Neural progenitor cell (in vitro differentiated cells): ENCODE measurements at regions not wholly inside any gene's neighbourhood (a gene's known extent, or its start where the extent isn't known, plus 50 kb on each side); places are given as distances from the start of the nearest gene placed in this dataset.
A peak's percentile ranks its signal among the peaks of the same experiment; 100 is the strongest.
"Not testable (repeated sequence)": the region's sequence is repeated elsewhere in the genome, so short reads cannot be mapped to it uniquely, and the experiment has no call there.

Experiments
- DNase-seq: peaks from one replicate; pipeline ENCODE4 v3.0.0-alpha.2; 2016; ENCODE audit warnings: low spot score
- H2AFZ ChIP-seq: fragments of 200-600 bp; sonication (generic); replicated peaks from 2 replicates; pipeline ENCODE4 v1.6.1; 2016; ENCODE audit warnings: antibody characterized with exemption
- H3F3A ChIP-seq: fragments of 200-600 bp; sonication (generic); 2 replicates; pipeline ENCODE4 v1.6.1; 2016; ENCODE audit warnings: antibody characterized with exemption, low read depth
- H3K27ac ChIP-seq: fragments of 200-600 bp; sonication (generic); 2 replicates; pipeline ENCODE4 v1.5.1; 2016; ENCODE audit warnings: mild to moderate bottlenecking
- H3K27me3 ChIP-seq: fragments of 200-600 bp; sonication (generic); 2 replicates; pipeline ENCODE4 v1.6.1; 2016; ENCODE audit warnings: mild to moderate bottlenecking, moderate library complexity
- H3K36me3 ChIP-seq: fragments of 200-600 bp; sonication (generic); 2 replicates; pipeline ENCODE4 v1.5.1; 2016
- H3K4me1 ChIP-seq: fragments of 200-600 bp; sonication (generic); 2 replicates; pipeline ENCODE4 v1.6.1; 2016; ENCODE audit warnings: mixed run types
- H3K4me2 ChIP-seq: fragments of 200-600 bp; sonication (generic); 2 replicates; pipeline ENCODE4 v1.6.1; 2016
- H3K4me3 ChIP-seq: fragments of 200-600 bp; sonication (generic); 2 replicates; pipeline ENCODE4 v1.5.1; 2016
- H3K79me2 ChIP-seq: fragments of 200-600 bp; sonication (generic); 2 replicates; pipeline ENCODE4 v1.6.1; 2016; ENCODE audit warnings: low read depth
- H3K9ac ChIP-seq: fragments of 200-600 bp; sonication (generic); 2 replicates; pipeline ENCODE4 v1.6.1; 2016
- H3K9me3 ChIP-seq: fragments of 200-600 bp; sonication (generic); 2 replicates; pipeline ENCODE4 v1.5.1; 2016; ENCODE audit warnings: low read depth
- H4K20me1 ChIP-seq: fragments of 200-600 bp; sonication (generic); 2 replicates; pipeline ENCODE4 v1.6.1; 2016; ENCODE audit warnings: low read depth
- H3K27ac Mint-ChIP-seq: 3 replicates; pipeline ENCODE4 v1.8.0; 2021; ENCODE audit warnings: mixed read lengths
- H3K27me3 Mint-ChIP-seq: 2 replicates; pipeline ENCODE4 v1.8.0; 2022; ENCODE audit warnings: low read depth, mild to moderate bottlenecking, inconsistent platforms, moderate library complexity, mixed read lengths; ENCODE audit not compliant: insufficient read depth
- H3K36me3 Mint-ChIP-seq: 3 replicates; pipeline ENCODE4 v1.8.0; 2021; ENCODE audit warnings: mixed read lengths
- H3K4me1 Mint-ChIP-seq: 3 replicates; pipeline ENCODE4 v1.8.0; 2021; ENCODE audit warnings: mixed read lengths
- H3K4me3 Mint-ChIP-seq: 3 replicates; pipeline ENCODE4 v1.8.0; 2021; ENCODE audit warnings: mild to moderate bottlenecking, moderate library complexity, mixed read lengths
- H3K9me3 Mint-ChIP-seq: 3 replicates; pipeline ENCODE4 v1.8.0; 2020; ENCODE audit warnings: mixed read lengths
- EZH2 ChIP-seq: fragments of 200-600 bp; sonication (generic); IDR thresholded peaks from 2 replicates; pipeline ENCODE4 v1.6.1; 2017; ENCODE audit warnings: antibody characterized with exemption, mild to moderate bottlenecking, moderate library complexity
- EZH2phosphoT487 ChIP-seq: fragments of 200-600 bp; sonication (generic); IDR thresholded peaks from 2 replicates; pipeline ENCODE4 v1.6.1; 2017; ENCODE audit warnings: antibody characterized with exemption
- TF ChIP-seq, protein P1 (sequence below): fragments of 200-600 bp; sonication (generic); IDR thresholded peaks from 2 replicates; pipeline ENCODE4 v1.5.1; 2017; ENCODE audit warnings: antibody characterized with exemption, mild to moderate bottlenecking

DNA sequence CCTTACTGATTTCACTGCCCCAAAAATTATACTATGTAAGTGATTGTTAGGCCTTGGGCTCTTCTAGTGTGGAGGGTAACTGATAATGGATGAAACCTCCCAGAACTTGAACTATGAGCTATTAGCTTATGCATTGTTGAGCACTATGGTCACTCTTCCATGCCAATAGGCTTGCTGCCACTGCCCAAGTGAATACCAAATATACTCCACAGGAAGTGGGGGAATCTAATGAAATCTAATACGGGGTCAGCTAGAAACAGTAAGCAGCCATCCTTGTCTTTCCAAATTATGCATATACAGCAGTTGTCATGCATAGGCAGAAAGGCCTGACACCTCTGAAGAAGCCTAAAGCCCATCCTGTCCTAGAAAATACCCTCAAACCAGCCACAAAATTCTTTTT is 198.7 kb upstream of the PTBP2 start:
- no peak overlapping the region for H2AFZ ChIP-seq
- no peaks in the 10 kb centered on the region for H3K36me3 ChIP-seq
- no peak overlapping the region for H3K4me3 ChIP-seq
- H3K9ac ChIP-seq = no peak overlapping the region
- peaks cover 12% of the 10 kb centered on the region for H3K9me3 Mint-ChIP-seq
- no peaks in the 10 kb centered on the region for H3K27me3 ChIP-seq
- no peaks in the 10 kb centered on the region for H3K9me3 ChIP-seq
- DNase-seq = no peak
- peaks cover 7% of the 10 kb centered on the region for H3K27me3 Mint-ChIP-seq
- no peak overlapping the region for H3K4me2 ChIP-seq
- TF ChIP-seq EZH2phosphoT487 = no peak
- TF ChIP-seq, protein P1, sequence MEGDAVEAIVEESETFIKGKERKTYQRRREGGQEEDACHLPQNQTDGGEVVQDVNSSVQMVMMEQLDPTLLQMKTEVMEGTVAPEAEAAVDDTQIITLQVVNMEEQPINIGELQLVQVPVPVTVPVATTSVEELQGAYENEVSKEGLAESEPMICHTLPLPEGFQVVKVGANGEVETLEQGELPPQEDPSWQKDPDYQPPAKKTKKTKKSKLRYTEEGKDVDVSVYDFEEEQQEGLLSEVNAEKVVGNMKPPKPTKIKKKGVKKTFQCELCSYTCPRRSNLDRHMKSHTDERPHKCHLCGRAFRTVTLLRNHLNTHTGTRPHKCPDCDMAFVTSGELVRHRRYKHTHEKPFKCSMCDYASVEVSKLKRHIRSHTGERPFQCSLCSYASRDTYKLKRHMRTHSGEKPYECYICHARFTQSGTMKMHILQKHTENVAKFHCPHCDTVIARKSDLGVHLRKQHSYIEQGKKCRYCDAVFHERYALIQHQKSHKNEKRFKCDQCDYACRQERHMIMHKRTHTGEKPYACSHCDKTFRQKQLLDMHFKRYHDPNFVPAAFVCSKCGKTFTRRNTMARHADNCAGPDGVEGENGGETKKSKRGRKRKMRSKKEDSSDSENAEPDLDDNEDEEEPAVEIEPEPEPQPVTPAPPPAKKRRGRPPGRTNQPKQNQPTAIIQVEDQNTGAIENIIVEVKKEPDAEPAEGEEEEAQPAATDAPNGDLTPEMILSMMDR = no peak
- TF ChIP-seq EZH2 = no peak
- no peaks in the 10 kb centered on the region for H3K36me3 Mint-ChIP-seq
- H3K4me3 Mint-ChIP-seq = no peak overlapping the region
- H3K4me1 ChIP-seq = peaks cover 34% of the 10 kb centered on the region
- no peaks in the 10 kb centered on the region for H4K20me1 ChIP-seq
- peaks cover 30% of the 10 kb centered on the region for H3F3A ChIP-seq
- H3K4me1 Mint-ChIP-seq = peaks cover 46% of the 10 kb centered on the region
- no peaks in the 10 kb centered on the region for H3K79me2 ChIP-seq
- no peak overlapping the region for H3K27ac ChIP-seq
- no peak overlapping the region for H3K27ac Mint-ChIP-seq

DNA sequence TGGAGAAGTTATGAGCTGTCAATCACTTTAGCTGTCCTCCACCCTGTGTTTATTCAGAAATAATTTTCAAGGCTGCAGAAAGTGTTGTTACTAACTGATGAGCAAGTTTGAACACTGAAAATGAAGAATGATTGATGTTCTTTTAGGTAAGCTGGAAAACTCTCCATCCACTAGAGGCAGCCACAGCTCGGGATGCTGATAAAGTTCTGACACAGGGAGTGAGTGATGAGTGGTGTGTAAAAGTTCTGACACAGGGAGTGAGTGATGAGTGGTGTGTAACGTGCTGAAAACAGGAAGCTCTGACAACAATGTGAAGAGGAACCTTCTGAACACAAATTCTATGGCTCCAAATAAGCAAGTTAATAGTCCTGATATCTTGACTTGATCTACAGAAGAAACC is 197.5 kb upstream of the PTBP2 start:
- no peaks in the 10 kb centered on the region for H3K79me2 ChIP-seq
- H3K9ac ChIP-seq = no peak overlapping the region
- H3K4me1 Mint-ChIP-seq = peaks cover 40% of the 10 kb centered on the region

DNA sequence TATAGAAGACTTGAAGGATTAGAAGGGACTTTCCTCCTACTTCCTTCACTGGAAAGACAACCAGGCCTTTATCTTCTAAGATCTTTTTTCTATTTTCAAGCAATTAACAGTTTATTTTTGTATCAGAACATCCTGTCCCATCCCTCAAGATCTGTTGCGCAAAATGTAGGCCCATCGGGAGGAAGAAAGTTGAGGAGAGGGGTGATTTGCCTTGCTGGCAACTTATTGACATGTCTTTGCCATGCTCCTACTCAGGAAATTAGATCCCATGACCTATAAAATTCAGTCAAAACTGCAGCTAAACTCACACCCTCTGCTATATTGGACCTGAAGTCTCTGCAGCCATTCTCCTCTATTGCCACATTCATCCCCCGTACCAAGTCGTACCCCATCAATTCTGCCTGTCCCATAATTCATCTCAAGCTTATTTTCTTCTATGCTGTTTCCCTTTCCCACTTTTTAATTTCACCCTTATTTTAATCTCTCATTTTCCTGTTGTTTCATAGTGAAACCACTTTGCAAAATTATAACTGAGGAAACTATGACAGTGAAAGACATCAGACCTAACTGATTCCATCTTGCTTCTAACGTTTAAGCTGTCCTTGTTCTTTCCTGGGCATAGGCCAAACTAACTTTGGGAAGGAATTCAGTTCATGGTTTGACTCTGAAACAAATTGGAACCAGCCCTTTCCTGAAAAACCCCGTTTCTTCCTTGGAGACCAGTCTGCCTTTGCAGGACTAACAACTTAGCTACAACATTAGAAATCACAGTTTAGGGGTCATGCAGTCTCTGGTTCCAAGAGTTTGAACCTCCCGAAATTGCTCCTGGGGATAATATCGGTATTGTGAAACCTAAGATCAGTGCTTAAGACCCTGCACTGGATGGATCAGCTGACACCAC is 195.7 kb upstream of the PTBP2 start:
- Mint-ChIP-seq H3K27ac (no peak overlapping the region), H3K27me3 (peaks cover 9% of the 10 kb centered on the region), H3K9me3 (peaks cover 24% of the 10 kb centered on the region), H3K4me1 (peaks cover 23% of the 10 kb centered on the region), H3K4me3 (no peak overlapping the region), H3K36me3 (no peaks in the 10 kb centered on the region)
- no peak overlapping the region for H2AFZ ChIP-seq
- peaks cover 3% of the 10 kb centered on the region for H3K9me3 ChIP-seq
- H3F3A ChIP-seq = peaks cover 8% of the 10 kb centered on the region
- no peaks in the 10 kb centered on the region for H3K27me3 ChIP-seq
- H3K9ac ChIP-seq = no peak overlapping the region
- no peaks in the 10 kb centered on the region for H3K79me2 ChIP-seq
- H3K27ac ChIP-seq = no peak overlapping the region
- TF ChIP-seq EZH2 (no peak), EZH2phosphoT487 (no peak)
- TF ChIP-seq, protein P1 = no peak
- no peaks in the 10 kb centered on the region for H4K20me1 ChIP-seq
- peaks cover 9% of the 10 kb centered on the region for H3K4me1 ChIP-seq
- no peak overlapping the region for H3K4me3 ChIP-seq
- H3K4me2 ChIP-seq = no peak overlapping the region
- no peaks in the 10 kb centered on the region for H3K36me3 ChIP-seq
- no peak for DNase-seq

More for the DNA sequence above, 197.5 kb upstream of the PTBP2 start:
- TF ChIP-seq, protein P1 = no peak
- TF ChIP-seq EZH2phosphoT487 = no peak
- TF ChIP-seq EZH2 = no peak
- Mint-ChIP-seq H3K27me3 (peaks cover 11% of the 10 kb centered on the region), H3K27ac (no peak overlapping the region), H3K4me3 (no peak overlapping the region), H3K36me3 (no peaks in the 10 kb centered on the region), H3K9me3 (peaks cover 23% of the 10 kb centered on the region)
- no peak overlapping the region for H3K4me3 ChIP-seq
- no peak for DNase-seq
- no peak overlapping the region for H3K4me2 ChIP-seq
- peaks cover 26% of the 10 kb centered on the region for H3F3A ChIP-seq
- H3K27me3 ChIP-seq = no peaks in the 10 kb centered on the region
- no peak overlapping the region for H2AFZ ChIP-seq
- H4K20me1 ChIP-seq = no peaks in the 10 kb centered on the region
- no peak overlapping the region for H3K27ac ChIP-seq
- peaks cover under 1% of the 10 kb centered on the region for H3K9me3 ChIP-seq
- no peaks in the 10 kb centered on the region for H3K36me3 ChIP-seq
- H3K4me1 ChIP-seq = peaks cover 27% of the 10 kb centered on the region

DNA sequence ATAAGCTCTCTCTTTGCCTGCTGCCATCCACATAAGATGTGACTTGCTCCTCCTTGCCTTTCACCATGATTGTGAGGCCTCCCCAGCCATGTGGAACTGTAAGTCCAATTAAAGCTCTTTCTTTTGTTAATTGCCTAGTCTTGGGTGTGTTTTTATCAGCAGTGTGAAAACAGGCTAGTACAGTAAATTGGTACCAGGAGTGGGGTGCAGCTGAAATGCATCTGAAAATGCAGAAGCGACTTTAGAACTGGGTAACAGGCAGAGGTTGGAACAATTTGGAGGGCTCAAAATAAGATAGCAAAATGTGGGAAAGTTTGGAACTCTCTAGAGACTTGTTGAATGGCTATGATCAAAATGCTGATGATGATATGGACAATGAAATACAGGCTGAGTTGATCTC is 192.9 kb upstream of the PTBP2 start:
- Mint-ChIP-seq H3K9me3 (peaks cover 27% of the 10 kb centered on the region), H3K4me3 (peak overlapping the region; percentile 33)
- H3K27me3 ChIP-seq, H3K27ac Mint-ChIP-seq, H3K79me2 ChIP-seq, H3K27ac ChIP-seq, H3K4me1 ChIP-seq, H3K4me3 ChIP-seq, H3K9me3 ChIP-seq, H4K20me1 ChIP-seq, H3K9ac ChIP-seq, H3K27me3 Mint-ChIP-seq, H3K4me2 ChIP-seq, H3F3A ChIP-seq, H3K36me3 ChIP-seq, DNase-seq, H3K4me1 Mint-ChIP-seq, H2AFZ ChIP-seq, H3K36me3 Mint-ChIP-seq: not testable (repeated sequence)
